ENCODE measurements at regions not wholly inside any gene's neighbourhood (a gene's known extent, or its start where the extent isn't known, plus 50 kb on each side); places are given as distances from the start of the nearest gene placed in this dataset.

GRCh38 chr2:31725444-31725843 lies 144.7 kb upstream of the SRD5A2 start:
- no peak for TF ChIP-seq CTCF (IDR thresholded peaks at IDR 0.05; ENCODE audit: low read depth, low read length, poor library complexity, severe bottlenecking)
- no peak for TF ChIP-seq EZH2phosphoT487 (IDR thresholded peaks at IDR 0.05; ENCODE audit: borderline replicate concordance, low read length)
